ENCODE measurements at regions not wholly inside any gene's neighbourhood (a gene's known extent, or its start where the extent isn't known, plus 50 kb on each side); places are given as distances from the start of the nearest gene placed in this dataset.

DNA sequence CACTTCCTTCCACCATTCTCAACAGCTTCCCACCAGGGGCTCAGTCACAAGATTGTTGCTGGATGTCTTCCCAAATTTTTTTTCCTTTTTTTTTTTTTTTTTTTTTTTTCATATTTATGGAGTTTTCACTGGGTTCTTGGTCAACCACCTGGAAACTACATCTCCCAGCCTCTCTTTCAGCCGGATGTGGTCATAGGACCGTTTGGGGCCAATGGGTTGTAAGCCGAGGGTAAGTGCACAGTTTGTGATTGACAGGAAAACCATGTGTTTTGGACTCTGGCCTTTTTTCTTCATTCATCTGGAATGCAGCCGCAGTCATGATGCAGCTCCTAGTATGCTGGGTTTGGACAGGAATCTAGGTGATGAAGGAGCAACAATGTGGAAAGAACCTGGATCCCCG, 337.1 kb upstream of the FOXK1 start:
- Histone ChIP-seq H3K27ac (ENCODE audit: extremely low read depth, low read depth, low read length) (no peak overlapping the region), H3K36me3 (ENCODE audit: control insufficient read depth in 2 of 2, insufficient read depth in 1 of 2, low read length in 2 of 2) (no peaks in the 10 kb centered on the region), H3K9me3 (ENCODE audit: control insufficient read depth, insufficient read depth, low read depth, low read length) (no peaks in the 10 kb centered on the region), H3K4me3 (ENCODE audit: low read depth, low read length) (no peak overlapping the region), H3K4me1 (ENCODE audit: control insufficient read depth, insufficient read depth, low read length) (no peaks in the 10 kb centered on the region)
- TF ChIP-seq, protein P1, sequence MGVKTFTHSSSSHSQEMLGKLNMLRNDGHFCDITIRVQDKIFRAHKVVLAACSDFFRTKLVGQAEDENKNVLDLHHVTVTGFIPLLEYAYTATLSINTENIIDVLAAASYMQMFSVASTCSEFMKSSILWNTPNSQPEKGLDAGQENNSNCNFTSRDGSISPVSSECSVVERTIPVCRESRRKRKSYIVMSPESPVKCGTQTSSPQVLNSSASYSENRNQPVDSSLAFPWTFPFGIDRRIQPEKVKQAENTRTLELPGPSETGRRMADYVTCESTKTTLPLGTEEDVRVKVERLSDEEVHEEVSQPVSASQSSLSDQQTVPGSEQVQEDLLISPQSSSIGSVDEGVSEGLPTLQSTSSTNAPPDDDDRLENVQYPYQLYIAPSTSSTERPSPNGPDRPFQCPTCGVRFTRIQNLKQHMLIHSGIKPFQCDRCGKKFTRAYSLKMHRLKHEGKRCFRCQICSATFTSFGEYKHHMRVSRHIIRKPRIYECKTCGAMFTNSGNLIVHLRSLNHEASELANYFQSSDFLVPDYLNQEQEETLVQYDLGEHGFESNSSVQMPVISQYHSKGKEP (tag by site-specific recombination; IDR thresholded peaks at IDR 0.05): no peak
- no peak for TF ChIP-seq ZFP41 (tag by site-specific recombination; IDR thresholded peaks at IDR 0.05; ENCODE audit: borderline replicate concordance)
- no peak for TF ChIP-seq BCL11A (tag by site-specific recombination; IDR thresholded peaks at IDR 0.05; ENCODE audit: low read depth)
- TF ChIP-seq ZNF223 (tag by site-specific recombination; IDR thresholded peaks at IDR 0.05): no peak
- TF ChIP-seq ZNF274 (IDR thresholded peaks at IDR 0.05; ENCODE audit: low read length): no peak
- TF ChIP-seq ZNF274 (tag by site-specific recombination; IDR thresholded peaks at IDR 0.05; ENCODE audit: borderline replicate concordance): no peak
- TF ChIP-seq ZNF560 (tag by site-specific recombination; IDR thresholded peaks at IDR 0.05; ENCODE audit: borderline replicate concordance): no peak
- no peak for TF ChIP-seq ZNF211 (tag by site-specific recombination; IDR thresholded peaks at IDR 0.05; ENCODE audit: low read depth)
- TF ChIP-seq ZNF202 (tag by site-specific recombination; IDR thresholded peaks at IDR 0.05; ENCODE audit: borderline replicate concordance): no peak
- no peak for TF ChIP-seq ZNF777 (tag by site-specific recombination; IDR thresholded peaks at IDR 0.05; ENCODE audit: borderline replicate concordance)
- no peak for TF ChIP-seq ZNF423 (tag by site-specific recombination; IDR thresholded peaks at IDR 0.05)
- no peak for TF ChIP-seq ZNF510 (tag by site-specific recombination; IDR thresholded peaks at IDR 0.05; ENCODE audit: insufficient replicate concordance)
- TF ChIP-seq, protein P2, sequence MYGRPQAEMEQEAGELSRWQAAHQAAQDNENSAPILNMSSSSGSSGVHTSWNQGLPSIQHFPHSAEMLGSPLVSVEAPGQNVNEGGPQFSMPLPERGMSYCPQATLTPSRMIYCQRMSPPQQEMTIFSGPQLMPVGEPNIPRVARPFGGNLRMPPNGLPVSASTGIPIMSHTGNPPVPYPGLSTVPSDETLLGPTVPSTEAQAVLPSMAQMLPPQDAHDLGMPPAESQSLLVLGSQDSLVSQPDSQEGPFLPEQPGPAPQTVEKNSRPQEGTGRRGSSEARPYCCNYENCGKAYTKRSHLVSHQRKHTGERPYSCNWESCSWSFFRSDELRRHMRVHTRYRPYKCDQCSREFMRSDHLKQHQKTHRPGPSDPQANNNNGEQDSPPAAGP (tag by site-specific recombination; IDR thresholded peaks at IDR 0.05): no peak
- TF ChIP-seq ZSCAN30 (tag by site-specific recombination; IDR thresholded peaks at IDR 0.05): no peak
- TF ChIP-seq ZXDB (tag by site-specific recombination; IDR thresholded peaks at IDR 0.05): no peak
- TF ChIP-seq ZNF629 (tag by site-specific recombination; IDR thresholded peaks at IDR 0.05): no peak
- no peak for TF ChIP-seq KLF16 (tag by site-specific recombination; IDR thresholded peaks at IDR 0.05)
- no peak for TF ChIP-seq HOXA7 (CRISPR knock-in tag; IDR thresholded peaks at IDR 0.05; ENCODE audit: borderline replicate concordance)
- no peak for TF ChIP-seq TRIM28 (IDR thresholded peaks at IDR 0.05; ENCODE audit: borderline replicate concordance, low read length)
- POLR2A ChIA-PET: interaction anchor here (0.6 kb wide), 1 partner anchor 43 kb away, joined by 4 read pairs; no protein-coding TSS in a partner anchor
- CTCF ChIA-PET: no interaction called here

DNA sequence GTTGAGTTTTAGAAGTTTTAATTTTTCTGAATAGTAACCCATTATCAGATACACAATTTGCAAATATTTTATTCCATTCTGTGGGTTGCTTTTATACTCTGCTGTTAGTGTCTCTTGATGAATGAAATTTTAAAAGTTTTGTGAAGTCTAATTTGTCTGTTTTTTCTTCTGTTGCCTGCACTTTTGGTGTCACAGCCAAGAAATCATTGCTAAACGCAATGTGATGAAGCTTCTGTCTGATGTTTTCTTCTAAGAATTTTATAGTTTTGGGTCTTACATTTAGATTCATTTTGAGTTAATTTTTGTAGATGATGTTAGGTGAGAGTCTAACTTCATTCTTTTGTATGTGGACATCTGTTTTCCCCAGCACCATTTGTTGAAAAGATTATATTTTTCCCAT, 330.0 kb upstream of the FOXK1 start:
- no peaks in the 10 kb centered on the region for H3K36me3 ChIP-seq (ENCODE audit: control insufficient read depth in 2 of 2, insufficient read depth in 1 of 2, low read length in 2 of 2)
- no peaks in the 10 kb centered on the region for H3K9me3 ChIP-seq (ENCODE audit: control insufficient read depth, insufficient read depth, low read depth, low read length)
- no peak overlapping the region for H3K4me3 ChIP-seq (ENCODE audit: low read depth, low read length)
- TF ChIP-seq, protein P3, sequence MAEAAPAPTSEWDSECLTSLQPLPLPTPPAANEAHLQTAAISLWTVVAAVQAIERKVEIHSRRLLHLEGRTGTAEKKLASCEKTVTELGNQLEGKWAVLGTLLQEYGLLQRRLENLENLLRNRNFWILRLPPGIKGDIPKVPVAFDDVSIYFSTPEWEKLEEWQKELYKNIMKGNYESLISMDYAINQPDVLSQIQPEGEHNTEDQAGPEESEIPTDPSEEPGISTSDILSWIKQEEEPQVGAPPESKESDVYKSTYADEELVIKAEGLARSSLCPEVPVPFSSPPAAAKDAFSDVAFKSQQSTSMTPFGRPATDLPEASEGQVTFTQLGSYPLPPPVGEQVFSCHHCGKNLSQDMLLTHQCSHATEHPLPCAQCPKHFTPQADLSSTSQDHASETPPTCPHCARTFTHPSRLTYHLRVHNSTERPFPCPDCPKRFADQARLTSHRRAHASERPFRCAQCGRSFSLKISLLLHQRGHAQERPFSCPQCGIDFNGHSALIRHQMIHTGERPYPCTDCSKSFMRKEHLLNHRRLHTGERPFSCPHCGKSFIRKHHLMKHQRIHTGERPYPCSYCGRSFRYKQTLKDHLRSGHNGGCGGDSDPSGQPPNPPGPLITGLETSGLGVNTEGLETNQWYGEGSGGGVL (tag by site-specific recombination; IDR thresholded peaks at IDR 0.05): no peak
- no peak overlapping the region for H3K27ac ChIP-seq (ENCODE audit: extremely low read depth, low read depth, low read length)
- no peaks in the 10 kb centered on the region for H3K4me1 ChIP-seq (ENCODE audit: control insufficient read depth, insufficient read depth, low read length)
- ChIA-PET CTCF (no interaction called here), POLR2A (no interaction called here)

Measured in HEK293 (cell line).